Chondrocyte (in vitro differentiated cells): ENCODE measurements at regions not wholly inside any gene's neighbourhood (a gene's known extent, or its start where the extent isn't known, plus 50 kb on each side); places are given as distances from the start of the nearest gene placed in this dataset.
A peak's percentile ranks its signal among the peaks of the same experiment; 100 is the strongest.

ENCODE experiments used
- DNase-seq: peaks from one replicate; pipeline ENCODE4 v3.0.0; 2021; ENCODE audit warnings: mixed read lengths, low spot score
- H3K27ac Mint-ChIP-seq: one replicate; pipeline ENCODE4 v1.8.0; 2021; ENCODE audit warnings: mild to moderate bottlenecking, moderate library complexity, mixed read lengths; ENCODE audit not compliant: unreplicated experiment
- H3K27me3 Mint-ChIP-seq: 2 replicates; pipeline ENCODE4 v1.8.0; 2021; ENCODE audit warnings: low read depth, mixed read lengths
- H3K36me3 Mint-ChIP-seq: 2 replicates; pipeline ENCODE4 v1.8.0; 2021; ENCODE audit warnings: low read depth, mixed read lengths
- H3K4me1 Mint-ChIP-seq: 2 replicates; pipeline ENCODE4 v1.8.0; 2021; ENCODE audit warnings: low read depth, mild to moderate bottlenecking, mixed read lengths
- H3K4me3 Mint-ChIP-seq: one replicate; pipeline ENCODE4 v1.8.0; 2021; ENCODE audit warnings: mild to moderate bottlenecking, moderate library complexity, mixed read lengths; ENCODE audit not compliant: unreplicated experiment
- H3K9me3 Mint-ChIP-seq: 2 replicates; pipeline ENCODE4 v1.8.0; 2021; ENCODE audit warnings: low read depth, mixed read lengths
- TF ChIP-seq, protein P1 (sequence below): fragments of 200-600 bp; sonication (generic); IDR thresholded peaks from 2 replicates; pipeline ENCODE4 v1.5.0; 2021; ENCODE audit warnings: antibody characterized with exemption, mild to moderate bottlenecking, moderate library complexity

DNA sequence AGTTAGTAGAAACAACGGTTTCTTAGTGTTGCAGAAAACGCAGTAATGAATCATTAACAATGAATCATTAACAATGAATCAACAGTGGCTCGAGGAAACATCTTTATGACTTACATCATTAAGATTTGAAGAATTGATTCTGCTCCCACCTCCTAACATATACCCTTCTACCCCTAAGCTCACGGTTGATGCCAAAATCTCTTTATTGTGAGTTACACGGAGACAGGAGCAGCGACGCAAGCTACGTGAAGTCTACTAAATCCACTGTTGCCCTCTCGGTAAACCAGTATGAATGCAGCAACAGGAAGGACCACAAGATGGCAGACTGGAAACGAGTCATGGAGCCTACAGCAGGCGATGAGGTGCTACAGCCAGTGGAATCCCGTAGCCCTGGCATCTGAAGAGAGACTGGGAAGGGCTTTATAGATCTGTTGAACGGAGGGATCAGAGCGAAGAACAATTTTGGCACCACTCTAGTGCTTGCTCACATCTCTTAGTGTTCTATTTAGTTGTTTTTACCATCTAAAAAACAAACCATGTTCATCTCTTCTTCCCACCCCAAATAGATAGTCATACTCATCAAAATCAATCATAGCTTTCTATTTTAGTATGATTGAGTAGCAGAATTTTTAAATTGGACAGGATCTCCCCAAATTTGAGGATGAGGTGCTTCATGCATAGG lies 332.7 kb downstream of the DUSP6 start:
- no peak for DNase-seq
- Mint-ChIP-seq H3K4me1 (peaks cover 6% of the 10 kb centered on the region), H3K36me3 (no peaks in the 10 kb centered on the region), H3K9me3 (no peaks in the 10 kb centered on the region), H3K4me3 (no peak overlapping the region), H3K27me3 (peaks cover 1% of the 10 kb centered on the region), H3K27ac (no peak overlapping the region)
- TF ChIP-seq, protein P1, sequence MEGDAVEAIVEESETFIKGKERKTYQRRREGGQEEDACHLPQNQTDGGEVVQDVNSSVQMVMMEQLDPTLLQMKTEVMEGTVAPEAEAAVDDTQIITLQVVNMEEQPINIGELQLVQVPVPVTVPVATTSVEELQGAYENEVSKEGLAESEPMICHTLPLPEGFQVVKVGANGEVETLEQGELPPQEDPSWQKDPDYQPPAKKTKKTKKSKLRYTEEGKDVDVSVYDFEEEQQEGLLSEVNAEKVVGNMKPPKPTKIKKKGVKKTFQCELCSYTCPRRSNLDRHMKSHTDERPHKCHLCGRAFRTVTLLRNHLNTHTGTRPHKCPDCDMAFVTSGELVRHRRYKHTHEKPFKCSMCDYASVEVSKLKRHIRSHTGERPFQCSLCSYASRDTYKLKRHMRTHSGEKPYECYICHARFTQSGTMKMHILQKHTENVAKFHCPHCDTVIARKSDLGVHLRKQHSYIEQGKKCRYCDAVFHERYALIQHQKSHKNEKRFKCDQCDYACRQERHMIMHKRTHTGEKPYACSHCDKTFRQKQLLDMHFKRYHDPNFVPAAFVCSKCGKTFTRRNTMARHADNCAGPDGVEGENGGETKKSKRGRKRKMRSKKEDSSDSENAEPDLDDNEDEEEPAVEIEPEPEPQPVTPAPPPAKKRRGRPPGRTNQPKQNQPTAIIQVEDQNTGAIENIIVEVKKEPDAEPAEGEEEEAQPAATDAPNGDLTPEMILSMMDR, result peak; percentile 94

DNA sequence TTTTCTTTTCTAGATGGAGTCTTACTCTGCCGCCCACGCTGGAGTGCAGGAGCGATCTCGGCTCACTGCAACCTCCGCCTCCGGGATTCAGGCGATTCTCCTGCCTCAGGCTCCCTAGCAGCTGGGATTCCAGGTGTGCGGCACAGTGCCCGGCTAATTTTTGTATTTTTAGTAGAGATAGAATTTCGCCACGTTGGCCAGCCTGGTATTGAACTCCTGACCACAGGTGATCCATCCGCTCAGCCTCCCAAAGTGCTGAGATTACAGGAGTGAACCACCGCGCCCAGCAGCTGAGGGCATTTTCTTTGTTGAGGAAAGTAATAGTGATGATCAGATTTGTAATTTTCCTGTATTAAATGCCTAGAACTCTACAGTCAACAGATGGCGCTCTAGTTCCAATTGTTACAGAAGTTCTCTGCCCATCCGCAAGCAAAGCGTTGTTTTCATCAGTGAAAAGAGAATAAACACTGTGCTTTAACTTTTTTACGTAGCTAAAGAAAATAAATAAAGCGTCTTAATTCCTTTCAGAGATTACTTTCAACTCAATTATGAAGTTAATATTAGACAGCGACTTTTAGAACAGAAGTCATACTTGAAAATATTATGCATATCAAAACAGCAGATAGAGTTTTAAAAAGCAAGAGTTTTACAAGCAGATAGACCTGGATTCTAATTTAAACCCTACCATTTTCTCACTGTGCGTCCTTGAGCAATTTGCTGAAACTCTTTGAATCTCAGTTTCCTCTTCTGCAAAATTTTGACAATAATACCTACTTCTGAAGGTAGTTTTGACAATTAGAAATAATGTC lies 335.1 kb downstream of the DUSP6 start:
- peaks cover 6% of the 10 kb centered on the region for H3K4me1 Mint-ChIP-seq
- DNase-seq, result no peak
- no peaks in the 10 kb centered on the region for H3K36me3 Mint-ChIP-seq
- H3K27ac Mint-ChIP-seq, result no peak overlapping the region
- no peaks in the 10 kb centered on the region for H3K9me3 Mint-ChIP-seq
- H3K4me3 Mint-ChIP-seq, result peak overlapping the region; percentile 66
- TF ChIP-seq, protein P1, result peak; percentile 93
- peaks cover 1% of the 10 kb centered on the region for H3K27me3 Mint-ChIP-seq

DNA sequence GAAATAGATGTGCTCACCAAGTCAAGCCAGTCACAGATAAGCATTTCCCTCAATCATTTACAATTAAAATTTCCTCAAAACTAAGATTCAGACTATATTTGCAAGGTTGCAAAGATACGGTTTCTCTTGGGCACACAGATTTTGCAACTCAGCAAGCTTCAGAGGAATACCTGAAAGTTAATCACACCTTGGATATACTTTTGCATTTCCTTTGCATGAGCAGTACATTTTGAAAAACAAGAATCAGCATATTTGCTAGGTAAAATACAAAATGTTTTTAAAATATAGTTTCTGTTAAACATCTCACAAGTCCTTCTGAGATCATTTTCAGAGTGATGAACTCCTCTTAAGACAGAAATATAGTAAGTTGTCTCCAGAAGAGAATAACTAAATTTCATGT lies 336.9 kb downstream of the DUSP6 start:
- TF ChIP-seq, protein P1, result no peak
- peaks cover 3% of the 10 kb centered on the region for H3K9me3 Mint-ChIP-seq
- no peaks in the 10 kb centered on the region for H3K36me3 Mint-ChIP-seq
- DNase-seq, result no peak
- peaks cover 6% of the 10 kb centered on the region for H3K4me1 Mint-ChIP-seq
- no peak overlapping the region for H3K4me3 Mint-ChIP-seq
- H3K27ac Mint-ChIP-seq, result no peak overlapping the region
- H3K27me3 Mint-ChIP-seq, result peaks cover 1% of the 10 kb centered on the region

DNA sequence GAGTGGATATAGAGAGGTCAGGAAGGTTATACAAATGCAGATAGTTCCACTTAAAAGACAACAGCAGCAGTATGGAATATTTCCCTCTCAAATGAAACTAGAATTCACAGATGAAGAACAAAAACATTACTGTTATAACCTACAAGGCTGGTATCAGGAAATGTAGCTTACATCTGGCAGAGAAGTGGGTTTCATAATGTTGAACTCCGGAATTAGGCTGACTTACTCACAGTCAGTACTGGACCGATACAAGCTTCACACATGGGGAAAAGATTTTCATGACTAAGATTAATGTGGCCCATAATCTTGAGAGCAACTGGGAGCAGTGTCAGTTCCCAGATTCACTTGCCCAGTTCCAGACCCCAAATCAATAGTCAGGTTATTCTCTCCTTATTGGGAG lies 353.9 kb downstream of the DUSP6 start:
- Mint-ChIP-seq H3K4me3 (no peak overlapping the region), H3K27me3 (no peaks in the 10 kb centered on the region), H3K4me1 (no peaks in the 10 kb centered on the region), H3K9me3 (no peaks in the 10 kb centered on the region), H3K36me3 (no peaks in the 10 kb centered on the region), H3K27ac (no peak overlapping the region)
- TF ChIP-seq, protein P1, result no peak
- DNase-seq, result no peak

DNA sequence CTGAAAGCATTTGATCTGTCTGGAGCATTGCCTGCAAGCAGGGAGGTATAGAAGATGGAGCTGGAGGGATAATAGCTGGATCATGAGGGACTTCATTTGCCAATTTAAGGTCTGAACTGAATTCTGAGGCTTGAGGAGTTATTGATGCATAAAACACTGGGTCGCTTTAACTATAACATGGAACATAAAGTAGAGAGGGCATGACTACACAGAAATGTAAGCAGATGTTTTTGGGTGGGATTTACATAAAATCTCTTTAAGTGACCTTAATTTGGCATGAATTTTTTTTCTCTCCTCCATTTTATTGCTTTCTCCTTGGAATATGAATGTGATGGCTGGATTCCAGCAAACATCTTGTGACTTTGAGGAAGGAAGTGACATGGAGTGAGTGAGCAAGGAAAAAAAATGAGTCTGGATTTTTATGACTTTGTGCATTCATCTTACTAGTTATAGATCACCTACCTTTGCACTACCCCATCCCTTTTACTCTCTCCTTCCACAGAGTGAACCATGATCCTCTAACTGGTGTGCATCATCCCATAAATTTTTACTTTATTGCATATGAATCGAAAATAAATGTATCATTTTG lies 356.0 kb downstream of the DUSP6 start:
- no peaks in the 10 kb centered on the region for H3K9me3 Mint-ChIP-seq
- TF ChIP-seq, protein P1, result no peak
- no peaks in the 10 kb centered on the region for H3K4me1 Mint-ChIP-seq
- H3K36me3 Mint-ChIP-seq, result no peaks in the 10 kb centered on the region
- no peak for DNase-seq
- H3K27me3 Mint-ChIP-seq, result no peaks in the 10 kb centered on the region
- H3K27ac Mint-ChIP-seq, result no peak overlapping the region
- H3K4me3 Mint-ChIP-seq, result no peak overlapping the region
